MM.1S (cell line): ENCODE measurements at regions not wholly inside any gene's neighbourhood (a gene's known extent, or its start where the extent isn't known, plus 50 kb on each side); places are given as distances from the start of the nearest gene placed in this dataset.
A peak's percentile ranks its signal among the peaks of the same experiment; 100 is the strongest.

Source experiments
- DNase-seq: peaks from one replicate; pipeline ENCODE4 v3.0.0-alpha.2; 2015
- H2AFZ ChIP-seq: fragments of 300-600 bp; sonication (generic); 2 replicates; pipeline ENCODE4 v1.6.0; 2016; ENCODE audit warnings: antibody characterized with exemption, low read length
- H3F3A ChIP-seq: fragments of 300-600 bp; sonication (generic); 2 replicates; pipeline ENCODE4 v1.6.1; 2016; ENCODE audit warnings: mild to moderate bottlenecking, antibody characterized with exemption, low read length, moderate library complexity, mixed read lengths; ENCODE audit not compliant: insufficient read depth
- H3K27ac ChIP-seq: fragments of 300-600 bp; sonication (generic); 2 replicates; pipeline ENCODE4 v1.5.1; 2016; ENCODE audit warnings: mild to moderate bottlenecking, low read length
- H3K27me3 ChIP-seq: fragments of 300-600 bp; sonication (generic); replicated peaks from 2 replicates; pipeline ENCODE4 v1.6.0; 2016; ENCODE audit warnings: low read length; ENCODE audit not compliant: insufficient read depth
- H3K36me3 ChIP-seq: fragments of 300-600 bp; sonication (generic); replicated peaks from 2 replicates; pipeline ENCODE4 v1.6.1; 2016; ENCODE audit warnings: mild to moderate bottlenecking, low read length, mixed read lengths; ENCODE audit not compliant: insufficient read depth
- H3K4me1 ChIP-seq: fragments of 300-600 bp; sonication (generic); 2 replicates; pipeline ENCODE4 v1.6.1; 2016; ENCODE audit warnings: low read length, mixed read lengths
- H3K4me2 ChIP-seq: fragments of 300-600 bp; sonication (generic); 2 replicates; pipeline ENCODE4 v1.6.0; 2016; ENCODE audit warnings: low read depth, low read length
- H3K4me3 ChIP-seq: fragments of 300-600 bp; sonication (generic); 2 replicates; pipeline ENCODE4 v1.5.1; 2016; ENCODE audit warnings: low read length, mixed read lengths
- H3K79me2 ChIP-seq: fragments of 300-600 bp; sonication (generic); 2 replicates; pipeline ENCODE4 v1.6.1; 2016; ENCODE audit warnings: mixed run types, low read length, mixed read lengths
- H3K9ac ChIP-seq: fragments of 300-600 bp; sonication (generic); 2 replicates; pipeline ENCODE4 v1.6.1; 2016; ENCODE audit warnings: low read length, mixed read lengths
- H3K9me2 ChIP-seq: fragments of 300-600 bp; sonication (generic); replicated peaks from 2 replicates; pipeline ENCODE4 v1.6.1; 2016; ENCODE audit warnings: mild to moderate bottlenecking, low read length, mixed read lengths; ENCODE audit not compliant: insufficient read depth
- H3K9me3 ChIP-seq: fragments of 300-600 bp; sonication (generic); replicated peaks from 2 replicates; pipeline ENCODE4 v1.6.1; 2016; ENCODE audit warnings: mild to moderate bottlenecking, low read length, mixed read lengths; ENCODE audit not compliant: insufficient read depth
- H4K20me1 ChIP-seq: fragments of 300-600 bp; sonication (generic); 2 replicates; pipeline ENCODE4 v1.6.1; 2016; ENCODE audit warnings: mild to moderate bottlenecking, low read length, moderate library complexity, mixed read lengths; ENCODE audit not compliant: insufficient read depth
- EZH2 ChIP-seq: fragments of 300-600 bp; sonication (generic); optimal IDR thresholded peaks from 2 replicates; pipeline ENCODE3; 2017; ENCODE audit warnings: low read depth, mild to moderate bottlenecking, antibody characterized with exemption, low read length, mixed read lengths
- EZH2phosphoT487 ChIP-seq: fragments of 300-600 bp; sonication (generic); IDR thresholded peaks from 2 replicates; pipeline ENCODE4 v1.6.1; 2018; ENCODE audit warnings: antibody characterized with exemption, low read length
- TF ChIP-seq, protein P1 (sequence below): fragments of 300-600 bp; sonication (generic); IDR thresholded peaks from 2 replicates; pipeline ENCODE4 v1.5.1; 2016; ENCODE audit warnings: antibody characterized with exemption, low read length, mixed read lengths

DNA sequence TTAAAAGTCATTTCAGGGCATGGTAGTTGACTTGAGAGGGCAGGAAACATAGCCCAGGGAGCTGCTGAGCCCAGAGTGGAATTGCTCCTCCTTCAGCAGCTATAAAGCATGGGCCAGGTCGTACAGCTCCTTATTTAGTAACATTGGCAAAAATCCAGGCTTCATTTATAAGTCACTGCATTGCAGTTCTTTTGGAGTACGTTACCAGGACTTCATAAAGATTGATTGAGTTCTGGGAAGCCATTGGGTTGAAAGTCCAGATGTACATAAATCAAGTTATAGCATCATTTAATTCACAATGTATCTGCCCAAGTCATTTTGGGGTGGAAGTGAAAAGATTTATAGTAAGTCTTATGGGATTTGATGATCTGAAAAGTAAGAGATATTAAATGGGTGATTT, 53.0 kb upstream of the ANKEF1 start:
- no peak for DNase-seq
- Histone ChIP-seq H3K27me3 (no peaks in the 10 kb centered on the region), H3K4me3 (no peak overlapping the region), H3K9me3 (no peaks in the 10 kb centered on the region), H3K4me2 (no peak overlapping the region), H2AFZ (no peak overlapping the region), H3K9me2 (no peaks in the 10 kb centered on the region), H3F3A (no peaks in the 10 kb centered on the region), H4K20me1 (no peaks in the 10 kb centered on the region), H3K79me2 (no peaks in the 10 kb centered on the region), H3K36me3 (no peaks in the 10 kb centered on the region), H3K9ac (no peak overlapping the region), H3K27ac (no peak overlapping the region), H3K4me1 (no peaks in the 10 kb centered on the region)
- TF ChIP-seq, protein P1, sequence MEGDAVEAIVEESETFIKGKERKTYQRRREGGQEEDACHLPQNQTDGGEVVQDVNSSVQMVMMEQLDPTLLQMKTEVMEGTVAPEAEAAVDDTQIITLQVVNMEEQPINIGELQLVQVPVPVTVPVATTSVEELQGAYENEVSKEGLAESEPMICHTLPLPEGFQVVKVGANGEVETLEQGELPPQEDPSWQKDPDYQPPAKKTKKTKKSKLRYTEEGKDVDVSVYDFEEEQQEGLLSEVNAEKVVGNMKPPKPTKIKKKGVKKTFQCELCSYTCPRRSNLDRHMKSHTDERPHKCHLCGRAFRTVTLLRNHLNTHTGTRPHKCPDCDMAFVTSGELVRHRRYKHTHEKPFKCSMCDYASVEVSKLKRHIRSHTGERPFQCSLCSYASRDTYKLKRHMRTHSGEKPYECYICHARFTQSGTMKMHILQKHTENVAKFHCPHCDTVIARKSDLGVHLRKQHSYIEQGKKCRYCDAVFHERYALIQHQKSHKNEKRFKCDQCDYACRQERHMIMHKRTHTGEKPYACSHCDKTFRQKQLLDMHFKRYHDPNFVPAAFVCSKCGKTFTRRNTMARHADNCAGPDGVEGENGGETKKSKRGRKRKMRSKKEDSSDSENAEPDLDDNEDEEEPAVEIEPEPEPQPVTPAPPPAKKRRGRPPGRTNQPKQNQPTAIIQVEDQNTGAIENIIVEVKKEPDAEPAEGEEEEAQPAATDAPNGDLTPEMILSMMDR: no peak
- TF ChIP-seq EZH2phosphoT487 (no peak), EZH2 (no peak)

GRCh38 chr20:9978397-9979004, 56.3 kb upstream of the ANKEF1 start:
- no peak for TF ChIP-seq EZH2phosphoT487
- TF ChIP-seq, protein P1: peak; percentile 84
- no peaks in the 10 kb centered on the region for H3K27me3 ChIP-seq
- no peaks in the 10 kb centered on the region for H3K4me1 ChIP-seq
- no peaks in the 10 kb centered on the region for H4K20me1 ChIP-seq
- H3K9ac ChIP-seq: no peak overlapping the region
- H2AFZ ChIP-seq: no peak overlapping the region
- no peak overlapping the region for H3K27ac ChIP-seq
- no peak overlapping the region for H3K4me2 ChIP-seq
- no peaks in the 10 kb centered on the region for H3K36me3 ChIP-seq
- DNase-seq: peak; percentile 81
- no peaks in the 10 kb centered on the region for H3K9me2 ChIP-seq
- H3K79me2 ChIP-seq: no peaks in the 10 kb centered on the region
- no peak overlapping the region for H3K4me3 ChIP-seq
- H3K9me3 ChIP-seq: no peaks in the 10 kb centered on the region
- H3F3A ChIP-seq: no peaks in the 10 kb centered on the region

DNA sequence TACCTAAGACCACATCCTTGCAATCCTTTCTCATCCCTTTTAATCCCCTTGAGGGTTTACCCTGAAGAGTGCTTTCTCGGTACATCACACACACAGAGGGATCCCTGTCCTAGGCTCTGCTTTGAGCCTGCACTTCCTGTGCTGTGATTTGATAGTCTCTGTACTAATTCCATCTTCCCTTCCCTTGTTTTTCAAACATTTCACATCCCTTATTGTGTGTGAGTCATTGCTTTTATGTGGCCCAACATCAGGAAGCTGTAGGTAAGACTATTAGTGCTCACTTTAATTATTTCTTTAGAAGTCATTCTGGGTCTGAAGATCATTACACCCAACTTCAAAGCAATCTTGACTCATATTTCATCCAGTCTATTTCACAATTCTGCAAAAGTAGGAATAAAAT, 57.2 kb upstream of the ANKEF1 start:
- no peaks in the 10 kb centered on the region for H3K79me2 ChIP-seq
- no peaks in the 10 kb centered on the region for H3F3A ChIP-seq
- no peaks in the 10 kb centered on the region for H3K9me3 ChIP-seq
- H3K4me2 ChIP-seq: no peak overlapping the region
- H3K9me2 ChIP-seq: no peaks in the 10 kb centered on the region
- no peaks in the 10 kb centered on the region for H4K20me1 ChIP-seq
- no peak overlapping the region for H3K4me3 ChIP-seq
- TF ChIP-seq EZH2 (no peak), EZH2phosphoT487 (no peak)
- TF ChIP-seq, protein P1: no peak
- no peak overlapping the region for H3K9ac ChIP-seq
- no peak overlapping the region for H3K27ac ChIP-seq
- H3K36me3 ChIP-seq: no peaks in the 10 kb centered on the region
- H3K4me1 ChIP-seq: no peaks in the 10 kb centered on the region
- no peak overlapping the region for H2AFZ ChIP-seq
- H3K27me3 ChIP-seq: no peaks in the 10 kb centered on the region
- no peak for DNase-seq
